ENCODE measurements at regions not wholly inside any gene's neighbourhood (a gene's known extent, or its start where the extent isn't known, plus 50 kb on each side); places are given as distances from the start of the nearest gene placed in this dataset.

DNA sequence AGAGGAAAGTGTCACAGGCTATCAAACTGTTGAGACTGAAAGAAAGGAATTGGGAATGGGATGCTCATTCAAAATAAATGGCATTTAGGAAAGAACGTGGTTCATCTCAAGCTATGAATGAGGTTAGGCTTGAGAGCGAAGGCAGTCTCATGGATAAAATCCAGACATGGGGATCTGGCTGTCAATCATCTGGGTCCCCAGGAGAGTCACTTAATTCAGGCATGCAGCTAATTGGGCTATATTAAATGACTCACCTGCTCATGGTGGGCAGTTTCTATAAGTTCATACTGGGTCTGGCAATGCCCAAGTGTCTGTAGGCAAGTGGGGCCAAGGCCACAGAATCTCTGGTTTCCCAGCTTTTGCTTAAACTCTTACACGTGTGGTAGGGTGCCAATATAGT, 286.5 kb upstream of the SEMA6A start:
- TF ChIP-seq, protein P1, sequence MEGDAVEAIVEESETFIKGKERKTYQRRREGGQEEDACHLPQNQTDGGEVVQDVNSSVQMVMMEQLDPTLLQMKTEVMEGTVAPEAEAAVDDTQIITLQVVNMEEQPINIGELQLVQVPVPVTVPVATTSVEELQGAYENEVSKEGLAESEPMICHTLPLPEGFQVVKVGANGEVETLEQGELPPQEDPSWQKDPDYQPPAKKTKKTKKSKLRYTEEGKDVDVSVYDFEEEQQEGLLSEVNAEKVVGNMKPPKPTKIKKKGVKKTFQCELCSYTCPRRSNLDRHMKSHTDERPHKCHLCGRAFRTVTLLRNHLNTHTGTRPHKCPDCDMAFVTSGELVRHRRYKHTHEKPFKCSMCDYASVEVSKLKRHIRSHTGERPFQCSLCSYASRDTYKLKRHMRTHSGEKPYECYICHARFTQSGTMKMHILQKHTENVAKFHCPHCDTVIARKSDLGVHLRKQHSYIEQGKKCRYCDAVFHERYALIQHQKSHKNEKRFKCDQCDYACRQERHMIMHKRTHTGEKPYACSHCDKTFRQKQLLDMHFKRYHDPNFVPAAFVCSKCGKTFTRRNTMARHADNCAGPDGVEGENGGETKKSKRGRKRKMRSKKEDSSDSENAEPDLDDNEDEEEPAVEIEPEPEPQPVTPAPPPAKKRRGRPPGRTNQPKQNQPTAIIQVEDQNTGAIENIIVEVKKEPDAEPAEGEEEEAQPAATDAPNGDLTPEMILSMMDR (IDR thresholded peaks at IDR 0.05 in 8 of 11, conservative IDR thresholded peaks at IDR 0.05 in 3 of 11): no peak
- TF ChIP-seq POLR2A (IDR thresholded peaks at IDR 0.05) (no peak), POLR2AphosphoS5 (IDR thresholded peaks at IDR 0.05) (no peak)

All from spleen (tissue), 7 donors.